ENCODE measurements at regions not wholly inside any gene's neighbourhood (a gene's known extent, or its start where the extent isn't known, plus 50 kb on each side); places are given as distances from the start of the nearest gene placed in this dataset.
"Not testable (repeated sequence)": the region's sequence is repeated elsewhere in the genome, so short reads cannot be mapped to it uniquely, and the experiment has no call there.

DNA sequence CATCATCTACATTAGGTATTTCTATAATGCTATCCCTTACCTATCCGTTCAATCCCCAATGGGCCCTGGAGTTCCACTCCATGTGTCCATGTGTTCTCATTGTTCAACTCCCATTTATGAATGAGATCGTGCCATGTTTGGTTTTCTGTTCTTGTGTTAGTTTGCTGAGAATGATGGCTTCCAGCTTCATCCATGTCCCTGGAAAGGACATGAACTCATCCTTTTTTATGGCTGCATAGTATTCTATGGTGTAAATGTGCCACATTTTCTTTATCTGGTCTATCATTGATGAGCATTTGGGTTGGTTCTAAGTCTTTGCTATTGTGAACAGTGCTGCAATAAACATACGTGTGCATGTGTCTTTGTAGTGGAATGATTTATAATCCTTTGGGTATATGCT is 122.2 kb upstream of the KCNAB1 start:
- not testable (repeated sequence) for TF ChIP-seq POLR2A (IDR thresholded peaks at IDR 0.05; ENCODE audit: low read length); GATA1 (IDR thresholded peaks at IDR 0.05; ENCODE audit: low read depth, low read length)
